Mucosa of descending colon (tissue), 3 donors: ENCODE measurements at regions not wholly inside any gene's neighbourhood (a gene's known extent, or its start where the extent isn't known, plus 50 kb on each side); places are given as distances from the start of the nearest gene placed in this dataset.

Experiments
- ATAC-seq: fragments of 200-7000 bp; cut with Tn5 transposase; one replicate; pipeline ENCODE4 v1.9.1; 2020; ENCODE audit warnings: mild to moderate bottlenecking, moderate library complexity
- DNase-seq, 3 donors: peaks; one replicate each; pipeline ENCODE4 v3.0.0-alpha.2; 2020
- H3K36me3 ChIP-seq: fragments of 200-600 bp; one replicate; pipeline ENCODE4 v1.8.0; 2021; ENCODE audit warnings: low read depth, mild to moderate bottlenecking
- H3K4me1 ChIP-seq: fragments of 200-600 bp; one replicate; pipeline ENCODE4 v1.8.0; 2021; ENCODE audit warnings: low read depth, mild to moderate bottlenecking
- H3K4me3 ChIP-seq: fragments of 200-600 bp; one replicate; pipeline ENCODE4 v1.8.0; 2021; ENCODE audit warnings: mild to moderate bottlenecking
- H3K9me3 ChIP-seq: fragments of 200-600 bp; one replicate; pipeline ENCODE4 v1.8.0; 2021; ENCODE audit warnings: mild to moderate bottlenecking
- intact Hi-C, 2 donors: fragments of 100-400 bp; cut with DNase I in 1 of 2; cut with micrococcal nuclease in 1 of 2; formaldehyde crosslinking; loops; one replicate each; pipeline versions ENCODE4 v1.11.0 to v1.11.1; 2022; cut with DNase I, micrococcal nuclease
- TF ChIP-seq, protein P1 (sequence below): fragments of 200-600 bp; IDR thresholded peaks from one replicate; pipeline ENCODE4 v1.8.0; 2022; ENCODE audit warnings: antibody characterized with exemption, mild to moderate bottlenecking
- donor health status: DM: no; HTN: no; CAD: no; lungs with moderate emphysema.
- donor health status: DM: no; HTN: no; CAD: no.
- donor health status: DM: no; HTN: yes; CAD: no.

DNA sequence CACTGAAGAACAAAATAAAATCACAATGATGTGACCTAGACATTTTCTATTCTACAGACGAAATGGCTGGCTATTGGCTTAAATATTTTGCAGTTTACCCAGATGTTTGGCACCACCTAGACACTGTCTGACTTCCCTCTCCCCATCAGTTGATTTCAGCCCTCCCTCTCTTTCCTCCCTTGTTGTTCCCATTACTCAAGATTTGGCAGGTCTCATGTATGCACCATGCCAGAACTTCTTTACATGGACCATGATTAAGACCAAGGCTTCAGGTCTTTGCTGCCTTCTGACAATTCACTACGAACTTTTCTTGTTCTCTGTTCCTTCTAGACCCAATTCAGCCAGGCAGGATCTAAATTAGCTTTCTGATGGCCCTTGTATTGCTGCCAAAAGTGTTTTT lies 66.6 kb upstream of the GDNF start:
- DNase-seq: no peak
- Histone ChIP-seq H3K4me3 (no peak overlapping the region), H3K9me3 (no peaks in the 10 kb centered on the region), H3K36me3 (no peaks in the 10 kb centered on the region), H3K4me1 (no peaks in the 10 kb centered on the region)
- intact Hi-C loops: no loop called here
- ATAC-seq: no peak
- TF ChIP-seq, protein P1, sequence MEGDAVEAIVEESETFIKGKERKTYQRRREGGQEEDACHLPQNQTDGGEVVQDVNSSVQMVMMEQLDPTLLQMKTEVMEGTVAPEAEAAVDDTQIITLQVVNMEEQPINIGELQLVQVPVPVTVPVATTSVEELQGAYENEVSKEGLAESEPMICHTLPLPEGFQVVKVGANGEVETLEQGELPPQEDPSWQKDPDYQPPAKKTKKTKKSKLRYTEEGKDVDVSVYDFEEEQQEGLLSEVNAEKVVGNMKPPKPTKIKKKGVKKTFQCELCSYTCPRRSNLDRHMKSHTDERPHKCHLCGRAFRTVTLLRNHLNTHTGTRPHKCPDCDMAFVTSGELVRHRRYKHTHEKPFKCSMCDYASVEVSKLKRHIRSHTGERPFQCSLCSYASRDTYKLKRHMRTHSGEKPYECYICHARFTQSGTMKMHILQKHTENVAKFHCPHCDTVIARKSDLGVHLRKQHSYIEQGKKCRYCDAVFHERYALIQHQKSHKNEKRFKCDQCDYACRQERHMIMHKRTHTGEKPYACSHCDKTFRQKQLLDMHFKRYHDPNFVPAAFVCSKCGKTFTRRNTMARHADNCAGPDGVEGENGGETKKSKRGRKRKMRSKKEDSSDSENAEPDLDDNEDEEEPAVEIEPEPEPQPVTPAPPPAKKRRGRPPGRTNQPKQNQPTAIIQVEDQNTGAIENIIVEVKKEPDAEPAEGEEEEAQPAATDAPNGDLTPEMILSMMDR: no peak

DNA sequence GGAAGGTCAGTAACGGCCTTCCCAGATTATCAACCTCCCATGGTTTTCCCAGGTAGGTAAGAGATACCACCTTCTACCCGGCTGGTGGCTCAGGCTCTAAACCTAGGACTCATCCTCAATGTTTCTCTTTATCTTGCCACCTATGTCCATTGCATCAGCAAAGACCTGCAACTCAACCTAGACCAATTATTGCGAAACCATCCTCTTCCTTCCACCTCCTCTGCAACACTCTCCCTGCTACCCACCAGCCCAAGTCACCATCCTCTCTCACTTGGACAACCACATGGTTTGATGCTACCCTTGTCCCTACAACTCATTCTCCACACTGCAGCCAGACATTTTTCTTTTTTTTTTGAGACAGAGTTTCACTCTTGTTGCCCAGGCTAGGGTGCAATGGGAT lies 65.4 kb upstream of the GDNF start:
- Histone ChIP-seq H3K9me3 (no peaks in the 10 kb centered on the region), H3K36me3 (no peaks in the 10 kb centered on the region), H3K4me1 (no peaks in the 10 kb centered on the region), H3K4me3 (no peak overlapping the region)
- DNase-seq (no peak), ATAC-seq (no peak)
- TF ChIP-seq, protein P1: no peak
- intact Hi-C loops: no loop called here

DNA sequence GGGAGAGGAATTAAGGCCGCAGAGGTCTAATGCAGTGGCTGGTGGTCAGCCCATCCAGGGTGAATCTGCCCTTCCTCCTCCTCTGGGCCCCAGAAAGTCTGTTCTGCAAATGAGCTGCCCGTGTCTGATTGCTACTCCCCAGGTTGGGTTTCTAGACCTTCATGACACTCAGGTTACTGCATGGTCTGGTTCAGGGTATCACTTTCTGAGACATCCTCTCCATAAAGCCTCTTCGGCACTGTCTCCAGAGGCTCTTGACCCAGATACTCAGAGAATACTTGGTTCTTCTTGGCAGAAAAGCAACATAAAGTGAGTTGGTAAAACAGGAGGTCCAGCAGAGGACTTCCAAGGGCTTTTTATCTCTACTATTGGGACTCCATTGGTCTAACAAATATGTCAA lies 62.5 kb upstream of the GDNF start:
- no peaks in the 10 kb centered on the region for H3K36me3 ChIP-seq
- no peak for ATAC-seq
- TF ChIP-seq, protein P1: no peak
- H3K4me1 ChIP-seq: no peaks in the 10 kb centered on the region
- H3K4me3 ChIP-seq: no peak overlapping the region
- no peaks in the 10 kb centered on the region for H3K9me3 ChIP-seq
- intact Hi-C loops: no loop called here
- DNase-seq: no peak

DNA sequence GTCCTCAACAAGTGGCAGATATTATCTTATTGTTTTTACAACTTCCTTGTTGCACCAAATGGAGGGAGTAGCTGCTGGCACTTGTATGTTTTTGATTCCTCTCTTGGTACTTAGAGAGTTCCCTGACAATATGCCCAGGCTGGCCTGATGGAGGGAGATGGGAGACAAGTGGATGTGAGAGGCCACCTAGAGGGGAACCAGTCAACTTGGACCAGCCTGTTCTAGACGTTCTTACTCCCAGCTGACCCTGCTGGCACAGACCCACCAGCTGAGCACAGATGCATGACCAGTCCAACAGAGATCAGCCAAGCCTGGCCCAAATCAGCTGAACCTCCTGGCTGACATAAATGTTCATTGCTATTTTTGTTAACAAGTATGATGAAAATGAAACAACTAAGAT lies 60.9 kb upstream of the GDNF start:
- intact Hi-C loops: no loop called here
- Histone ChIP-seq H3K4me3 (no peak overlapping the region), H3K36me3 (no peaks in the 10 kb centered on the region), H3K4me1 (no peaks in the 10 kb centered on the region), H3K9me3 (no peaks in the 10 kb centered on the region)
- DNase-seq (peak; percentile 14 to 53 (median 27)), ATAC-seq (peak; percentile 35)
- TF ChIP-seq, protein P1: no peak

DNA sequence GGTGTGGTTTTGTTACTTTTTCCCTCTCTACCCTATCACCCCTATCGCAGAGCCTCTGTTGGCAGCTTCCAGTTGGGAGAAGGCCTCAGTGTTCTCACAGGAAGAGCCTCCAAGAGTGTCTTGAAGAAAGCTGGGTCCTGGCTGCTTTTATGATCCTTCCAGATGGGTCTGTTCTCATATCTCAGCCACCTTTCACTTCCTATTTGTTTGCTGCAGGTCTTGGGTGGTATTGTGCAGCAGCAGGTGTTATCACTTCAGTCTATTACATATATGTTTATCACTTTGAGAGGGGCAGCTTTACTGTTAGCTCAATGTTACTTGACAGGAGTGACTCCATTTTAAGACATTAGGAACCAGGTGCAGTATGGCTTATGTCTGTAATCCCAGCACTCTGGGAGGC lies 59.2 kb upstream of the GDNF start:
- ATAC-seq: no peak
- Histone ChIP-seq H3K4me1 (no peaks in the 10 kb centered on the region), H3K36me3 (no peaks in the 10 kb centered on the region), H3K9me3 (no peaks in the 10 kb centered on the region), H3K4me3 (no peak overlapping the region)
- intact Hi-C loops: no loop called here
- TF ChIP-seq, protein P1: no peak
- no peak for DNase-seq

DNA sequence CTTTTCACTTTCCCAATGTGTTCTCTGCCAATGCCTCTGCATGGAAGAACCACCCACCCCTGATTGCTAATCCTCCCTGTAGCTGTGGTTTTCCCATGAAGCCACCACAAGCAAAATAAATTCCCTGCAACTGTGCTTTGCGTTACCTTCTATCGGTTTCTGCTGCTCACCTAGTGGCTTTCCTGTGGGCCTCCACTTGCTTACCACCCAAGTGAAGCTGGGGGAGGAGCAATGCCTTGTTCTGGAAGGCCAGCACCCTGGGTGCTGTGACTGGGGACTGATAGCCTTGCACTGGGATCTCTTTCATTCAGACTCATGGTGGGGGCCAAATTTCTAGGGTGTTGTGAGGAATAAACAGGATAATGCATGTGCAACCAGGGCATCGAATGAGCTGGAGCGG lies 56.3 kb upstream of the GDNF start:
- intact Hi-C loops: no loop called here
- no peak for DNase-seq
- Histone ChIP-seq H3K36me3 (no peaks in the 10 kb centered on the region), H3K4me3 (no peak overlapping the region), H3K9me3 (no peaks in the 10 kb centered on the region), H3K4me1 (no peaks in the 10 kb centered on the region)
- TF ChIP-seq, protein P1: no peak
- no peak for ATAC-seq
